GF-D8 (cell line): ENCODE measurements at regions not wholly inside any gene's neighbourhood (a gene's known extent, or its start where the extent isn't known, plus 50 kb on each side); places are given as distances from the start of the nearest gene placed in this dataset.

ENCODE experiments used
- DNase-seq: peaks from one replicate; lab custom pipeline; 2025; lab: John Stamatoyannopoulos, UW

DNA sequence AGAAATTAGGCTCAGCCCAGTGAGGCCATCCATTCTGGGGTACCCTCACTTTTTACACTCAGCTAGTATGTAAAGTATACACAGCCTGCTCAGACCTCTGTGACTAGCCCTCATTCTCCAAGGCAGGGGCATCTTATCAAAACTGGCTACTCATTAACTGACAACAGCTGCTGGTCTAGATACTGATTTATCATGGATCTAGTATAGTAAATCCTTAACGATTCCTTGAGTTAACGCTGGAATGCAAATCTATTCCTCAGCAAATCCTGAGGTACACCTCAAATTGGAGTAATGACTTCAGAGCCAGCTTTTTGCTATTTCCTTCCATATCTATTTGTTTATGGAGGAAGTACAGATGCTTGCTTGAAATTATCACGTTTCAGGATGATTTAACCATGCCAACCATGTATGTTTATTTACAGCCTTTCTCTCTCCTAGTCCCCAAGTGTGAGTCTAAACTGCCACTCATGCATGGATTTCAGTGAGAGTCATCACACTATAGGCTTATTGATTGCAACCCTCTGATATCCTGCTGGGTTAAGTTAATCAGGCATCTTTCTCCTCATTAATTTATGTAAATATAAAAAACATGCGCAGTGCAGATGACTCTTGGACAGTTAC, 70.2 kb upstream of the DOK6 start:
- DNase-seq: no peak

DNA sequence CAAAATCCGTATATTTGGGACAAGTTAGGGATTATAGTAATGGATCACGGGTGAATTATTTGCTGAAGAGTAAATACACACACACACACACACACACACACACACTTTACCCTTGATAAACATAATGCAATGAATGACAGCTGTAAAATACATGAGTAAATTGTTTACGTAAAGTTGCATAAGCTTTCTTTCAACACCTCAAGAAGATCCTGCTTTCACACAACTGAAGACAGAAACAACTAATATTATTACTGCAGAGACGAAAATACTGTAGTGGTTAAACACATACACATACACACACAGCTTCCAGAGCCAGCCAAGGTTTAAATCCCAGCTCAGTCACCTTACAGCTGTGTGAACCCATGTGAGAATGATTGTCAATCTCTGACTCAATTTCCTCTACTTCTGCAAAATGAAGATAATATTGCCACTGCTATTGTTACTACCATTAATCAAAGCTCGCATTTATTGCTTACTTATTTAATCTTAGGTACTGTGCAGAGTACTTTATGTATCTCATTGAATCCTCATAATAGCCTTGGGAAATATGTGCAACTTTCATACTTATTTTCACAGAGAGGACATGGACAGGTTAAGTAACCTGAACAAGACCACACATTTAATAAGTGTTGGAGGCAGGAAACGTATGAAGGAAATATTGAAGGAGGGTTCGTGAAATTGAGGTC, 50.6 kb upstream of the DOK6 start:
- DNase-seq: no peak
